PC-3 (cell line): ENCODE measurements at regions not wholly inside any gene's neighbourhood (a gene's known extent, or its start where the extent isn't known, plus 50 kb on each side); places are given as distances from the start of the nearest gene placed in this dataset.

Source experiments
- CTCF ChIP-seq: fragments of 300-600 bp; sonication (generic); conservative IDR thresholded peaks from 2 replicates; pipeline ENCODE4 v1.5.1; 2017; ENCODE audit warnings: antibody characterized with exemption, low read depth, mild to moderate bottlenecking, low read length
- EZH2 ChIP-seq: fragments of 300-600 bp; sonication (generic); IDR thresholded peaks from one replicate; pipeline ENCODE4 v1.6.1; 2017; ENCODE audit warnings: antibody characterized with exemption, mild to moderate bottlenecking, low read length; ENCODE audit not compliant: unreplicated experiment
- EZH2phosphoT487 ChIP-seq: fragments of 300-600 bp; sonication (generic); IDR thresholded peaks from 2 replicates; pipeline ENCODE4 v1.6.1; 2018; ENCODE audit warnings: mild to moderate bottlenecking, antibody characterized with exemption, low read length, borderline replicate concordance

DNA sequence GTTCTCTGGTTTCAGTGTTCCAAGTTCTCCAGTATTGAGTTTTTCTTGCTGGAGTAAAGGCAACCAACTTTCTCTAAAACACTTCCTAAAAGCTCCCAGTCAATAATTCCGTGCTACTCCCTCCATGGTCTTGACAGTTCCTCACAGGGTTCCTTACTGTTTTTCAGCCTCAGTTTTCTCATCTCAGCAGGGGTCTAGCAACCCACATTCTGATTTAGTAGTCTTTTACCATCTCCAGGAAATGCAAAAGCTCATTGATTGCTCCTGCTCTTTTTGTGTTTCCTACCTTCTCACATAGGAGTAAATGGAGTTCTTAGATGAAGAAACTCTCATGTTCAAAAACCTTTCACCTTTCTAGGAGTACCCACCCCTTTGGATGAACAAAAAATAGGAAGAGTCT, 978.8 kb upstream of the POU3F3 start:
- TF ChIP-seq CTCF (no peak), EZH2 (no peak), EZH2phosphoT487 (no peak)
